ENCODE measurements at regions not wholly inside any gene's neighbourhood (a gene's known extent, or its start where the extent isn't known, plus 50 kb on each side); places are given as distances from the start of the nearest gene placed in this dataset.
"Not testable (repeated sequence)": the region's sequence is repeated elsewhere in the genome, so short reads cannot be mapped to it uniquely, and the experiment has no call there.

DNA sequence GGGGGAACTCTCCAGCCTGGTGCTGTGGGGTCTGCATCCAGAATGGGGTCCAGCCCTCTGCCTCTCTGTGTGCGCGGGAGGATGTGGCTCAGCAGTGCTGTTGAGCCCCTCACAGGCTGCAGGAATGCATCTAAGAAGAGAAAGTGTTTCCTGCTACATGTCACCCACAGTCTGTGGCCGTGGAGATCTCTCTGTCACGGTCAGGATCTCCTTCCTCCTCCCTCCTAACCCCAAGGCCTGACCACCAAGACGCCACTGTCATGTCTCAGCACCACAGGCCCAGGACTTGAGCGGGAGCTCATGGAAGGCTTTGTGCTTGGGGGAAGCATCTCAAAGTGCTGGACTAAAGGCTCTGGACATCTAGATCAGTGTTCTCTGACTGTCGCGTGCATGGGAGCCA is 90.1 kb downstream of the SREK1 start:
- no peak for DNase-seq (ENCODE audit: low spot score)

- DNase-seq (ENCODE audit: low spot score) = no peak
These were observed 94.3 kb downstream of the SREK1 start for GRCh38 chr5:66238435-66238834.

DNA sequence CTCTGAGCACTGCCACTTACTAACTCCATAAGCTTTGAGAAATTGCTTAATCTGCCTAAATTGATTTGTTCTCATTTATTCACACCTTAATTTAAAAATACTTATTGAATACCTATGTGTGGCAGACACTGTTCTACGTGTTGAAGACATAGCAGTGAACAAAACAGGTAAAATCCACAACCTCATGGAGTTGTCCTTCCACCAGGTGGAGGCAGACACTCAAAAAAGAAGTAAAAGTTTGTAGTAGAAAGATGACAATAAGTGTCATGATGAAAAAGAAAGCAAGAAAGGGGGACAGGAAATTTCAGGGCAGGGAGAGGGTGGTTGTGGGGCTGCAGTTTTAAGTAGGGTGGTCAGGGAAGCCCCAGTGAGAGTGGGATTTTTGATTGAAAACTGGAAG is 94.9 kb downstream of the SREK1 start:
- DNase-seq (ENCODE audit: low spot score) = no peak

DNA sequence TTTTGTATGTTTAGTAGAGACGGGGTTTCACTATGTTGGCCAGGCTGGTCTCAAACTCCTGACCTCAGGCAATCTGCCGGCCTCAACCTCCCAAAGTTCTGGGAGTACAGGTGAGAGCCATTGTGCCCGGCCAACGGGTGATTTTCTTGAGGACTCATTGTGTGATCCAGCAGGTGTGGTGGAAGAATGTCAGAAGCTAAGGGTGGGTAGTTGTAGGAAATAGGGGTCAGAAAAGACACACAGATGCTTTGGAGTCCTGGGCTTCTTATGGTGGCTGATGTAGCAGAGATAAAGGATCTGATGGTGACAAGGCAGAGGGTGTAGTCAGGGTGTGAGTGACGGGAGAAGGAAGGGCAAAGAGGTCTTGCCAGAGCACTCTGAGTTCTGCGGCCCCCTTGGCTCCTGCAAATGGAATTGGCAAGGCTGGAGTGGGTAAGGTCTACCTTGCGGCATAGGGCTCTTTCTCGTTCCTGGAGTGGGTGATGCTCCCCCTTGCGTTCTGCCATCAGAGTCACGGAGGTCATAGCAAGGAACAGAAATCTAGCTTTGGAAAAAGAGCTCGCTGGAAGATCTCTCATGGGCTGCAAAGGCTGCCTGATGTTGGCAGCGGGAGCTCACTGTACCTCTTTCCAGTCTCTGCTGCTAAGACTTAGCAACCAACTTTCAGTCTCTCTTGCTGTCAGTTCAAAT is 97.2 kb downstream of the SREK1 start:
- no peak for DNase-seq (ENCODE audit: low spot score)

- no peak for DNase-seq (ENCODE audit: low spot score)
These were observed 98.1 kb downstream of the SREK1 start for GRCh38 chr5:66242050-66242715.

- no peak for DNase-seq (ENCODE audit: low spot score)
These were observed 102.5 kb downstream of the SREK1 start for GRCh38 chr5:66246608-66247007.

- no peak for DNase-seq (ENCODE audit: low spot score)
These were observed 103.3 kb downstream of the SREK1 start for GRCh38 chr5:66247176-66247960.

GRCh38 chr5:66248874-66249273 is 104.8 kb downstream of the SREK1 start:
- DNase-seq (ENCODE audit: low spot score) = no peak

GRCh38 chr5:66249920-66250319 is 105.8 kb downstream of the SREK1 start:
- no peak for DNase-seq (ENCODE audit: low spot score)

DNA sequence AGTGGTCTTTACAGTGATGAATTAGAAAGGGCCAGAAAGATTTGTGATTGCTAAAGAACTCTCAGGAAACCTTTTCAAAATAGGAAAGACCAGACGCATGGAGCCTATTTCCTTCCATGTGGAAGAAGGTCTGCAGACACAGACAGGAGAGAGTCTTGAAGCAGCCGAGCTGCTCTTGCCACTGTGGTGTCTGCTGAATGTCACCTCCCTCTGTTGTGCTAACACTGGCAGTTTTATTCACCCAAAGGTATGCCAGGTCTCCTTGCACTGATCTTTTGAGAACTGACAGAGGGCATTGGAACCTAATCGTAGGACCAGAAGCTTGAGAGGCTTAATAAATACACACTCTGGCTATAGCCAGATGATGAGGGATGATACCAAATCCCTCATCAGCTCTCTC is 108.7 kb downstream of the SREK1 start:
- no peak for DNase-seq (ENCODE audit: low spot score)

GRCh38 chr5:66255714-66256113 is 111.6 kb downstream of the SREK1 start:
- no peak for DNase-seq (ENCODE audit: low spot score)

DNA sequence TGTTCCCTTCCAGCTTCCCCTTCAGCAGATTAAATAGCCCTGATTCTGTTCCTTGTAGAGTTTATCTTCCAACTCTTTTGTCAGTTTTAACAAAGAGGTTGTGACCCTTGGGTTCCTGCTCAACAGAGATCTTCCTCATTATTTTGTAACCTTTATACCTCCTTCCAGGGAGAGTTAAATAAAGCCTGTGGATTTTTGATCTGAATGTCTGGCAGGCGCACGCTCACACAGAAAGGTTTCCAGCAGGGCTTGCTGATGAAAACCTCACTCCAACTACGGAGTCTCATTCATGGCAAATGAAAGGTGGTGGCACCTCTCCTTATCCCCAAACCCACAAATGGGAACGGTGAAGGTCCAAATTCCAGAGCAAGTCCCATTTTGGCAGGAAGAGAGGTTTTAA is 129.0 kb downstream of the SREK1 start:
- no peak for DNase-seq (ENCODE audit: low spot score)

DNA sequence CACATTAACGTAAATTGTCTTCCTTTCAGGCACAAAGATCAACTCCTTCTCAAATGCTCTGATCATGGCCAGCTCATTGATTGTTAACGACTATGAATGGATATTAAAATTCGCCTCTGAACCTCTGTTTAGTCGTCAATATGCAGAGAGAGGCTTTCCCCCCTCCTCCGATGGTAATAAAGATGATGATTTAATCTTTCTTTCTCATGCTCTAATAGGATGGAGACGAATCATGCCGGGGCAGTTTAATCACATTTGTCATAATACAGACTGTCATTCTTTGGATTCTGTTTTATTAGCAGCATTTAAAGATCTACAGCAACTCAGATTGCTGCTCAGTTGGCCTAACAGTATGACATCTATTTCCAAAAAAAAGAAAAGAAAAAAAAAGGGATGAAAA is 132.9 kb downstream of the SREK1 start:
- no peak for DNase-seq (ENCODE audit: low spot score)

DNA sequence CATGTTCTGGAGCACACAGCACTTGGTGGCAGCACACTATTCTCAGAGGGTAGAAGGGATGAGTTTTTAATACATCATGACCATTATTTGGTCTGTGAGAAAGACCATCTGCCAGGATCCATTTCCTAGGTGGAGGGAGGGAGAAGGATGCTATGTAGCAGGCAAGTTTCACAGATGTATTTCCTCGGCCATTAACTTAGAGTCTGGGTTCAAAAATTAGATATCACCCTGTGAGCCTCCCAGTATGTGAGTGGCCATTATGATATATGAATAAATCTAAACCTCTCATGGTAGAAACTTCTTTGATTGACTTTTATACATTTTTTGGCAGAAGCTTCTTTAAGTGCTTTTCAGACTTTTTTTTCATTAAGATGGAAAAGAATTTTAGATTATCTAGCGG is 133.9 kb downstream of the SREK1 start:
- DNase-seq (ENCODE audit: low spot score) = no peak

DNA sequence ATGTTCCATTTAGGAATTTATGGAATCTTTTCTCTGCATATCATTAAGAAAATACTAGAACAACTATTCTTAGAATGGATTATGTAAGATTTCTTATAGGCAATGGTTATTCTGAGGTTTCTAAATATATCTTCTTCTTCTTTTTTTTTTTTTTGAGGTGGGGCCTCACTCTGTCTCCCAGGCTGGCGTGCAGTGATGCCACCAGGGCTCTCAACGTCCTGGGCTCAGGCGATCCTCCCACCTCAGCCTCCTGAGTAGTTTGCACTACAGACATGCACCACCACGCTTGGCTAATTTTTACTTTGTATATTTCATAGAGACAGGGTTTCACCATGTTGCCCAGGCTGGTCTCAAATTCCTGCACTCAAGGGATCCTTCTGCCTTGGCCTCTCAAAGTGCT is 137.2 kb downstream of the SREK1 start:
- DNase-seq (ENCODE audit: low spot score) = no peak

DNA sequence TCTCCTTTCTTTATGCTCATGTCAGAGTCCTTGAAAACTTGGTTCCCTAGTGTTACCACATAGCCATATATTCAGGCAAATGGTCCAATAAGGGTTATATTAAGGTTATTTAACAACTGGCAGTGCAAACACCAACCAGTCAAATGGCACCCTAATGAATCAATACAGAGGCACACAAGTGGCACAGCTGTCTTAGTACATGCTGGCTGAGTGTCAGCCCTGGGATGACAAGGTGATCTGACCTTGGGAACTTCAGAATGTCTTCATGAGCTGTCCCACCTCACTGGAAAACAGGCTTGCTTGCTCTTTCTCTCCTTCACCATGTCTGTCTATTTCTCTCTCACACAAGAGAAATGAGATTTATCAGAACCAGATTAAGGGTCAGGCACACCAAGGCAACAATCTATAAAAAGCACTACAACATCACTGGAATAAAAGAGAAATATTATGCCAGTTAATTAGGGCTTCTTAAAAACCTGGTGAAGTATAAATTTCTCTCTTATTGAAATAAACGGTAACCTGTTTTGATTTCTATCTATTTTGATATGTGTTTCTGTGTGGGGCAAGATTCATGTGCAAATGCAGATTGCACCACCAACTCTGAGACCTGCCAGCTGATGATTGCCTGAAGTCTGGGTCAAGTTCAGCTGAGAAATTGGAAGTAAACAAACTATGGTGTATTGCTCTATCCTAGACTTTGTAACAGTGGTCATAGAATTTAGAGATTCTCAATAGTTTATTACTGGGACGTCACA is 140.7 kb downstream of the SREK1 start:
- DNase-seq (ENCODE audit: low spot score) = no peak

- no peak for DNase-seq (ENCODE audit: low spot score)
These were observed 141.3 kb downstream of the SREK1 start for GRCh38 chr5:66285343-66285922.

DNA sequence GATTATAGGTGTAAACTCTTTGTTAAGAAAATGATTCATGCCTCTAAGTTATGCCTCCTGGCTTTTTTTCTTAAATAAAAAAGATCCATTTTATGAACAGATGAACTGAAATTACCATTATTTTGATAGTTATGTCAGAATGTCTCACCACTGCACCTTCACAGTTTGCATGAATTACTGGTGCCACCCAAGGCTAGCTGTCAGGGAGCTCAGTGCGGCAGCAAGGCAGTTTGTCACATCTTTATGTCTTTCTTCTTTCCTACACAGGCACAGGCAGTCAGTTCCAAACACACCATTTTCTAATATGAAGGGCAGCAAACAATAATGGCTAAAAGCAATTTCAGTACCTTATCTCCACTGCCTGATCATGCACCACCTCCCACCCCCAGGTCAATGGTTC is 147.7 kb downstream of the SREK1 start:
- DNase-seq (ENCODE audit: low spot score) = no peak

GRCh38 chr5:66293851-66294250 is 149.8 kb downstream of the SREK1 start:
- not testable (repeated sequence) for DNase-seq (ENCODE audit: low spot score)

DNA sequence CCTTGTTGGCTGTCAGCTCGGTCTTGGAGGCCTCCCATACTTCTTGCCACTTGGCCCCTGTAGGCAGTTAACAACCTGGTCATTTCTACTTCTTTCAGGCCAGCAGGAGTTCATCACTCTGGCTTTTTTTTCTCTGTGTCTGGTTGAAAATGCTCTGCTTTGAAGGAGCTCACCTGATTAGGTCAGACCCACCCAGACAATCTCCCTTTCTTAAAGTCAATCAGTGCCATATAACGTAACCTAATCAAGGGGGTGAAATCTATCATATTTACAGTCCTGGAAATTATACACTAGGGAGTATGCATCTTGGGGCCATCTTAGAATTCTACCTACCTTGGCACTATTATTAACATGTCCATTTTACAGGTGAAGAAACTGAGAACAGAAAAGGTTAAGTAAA is 155.4 kb downstream of the SREK1 start:
- no peak for DNase-seq (ENCODE audit: low spot score)

DNA sequence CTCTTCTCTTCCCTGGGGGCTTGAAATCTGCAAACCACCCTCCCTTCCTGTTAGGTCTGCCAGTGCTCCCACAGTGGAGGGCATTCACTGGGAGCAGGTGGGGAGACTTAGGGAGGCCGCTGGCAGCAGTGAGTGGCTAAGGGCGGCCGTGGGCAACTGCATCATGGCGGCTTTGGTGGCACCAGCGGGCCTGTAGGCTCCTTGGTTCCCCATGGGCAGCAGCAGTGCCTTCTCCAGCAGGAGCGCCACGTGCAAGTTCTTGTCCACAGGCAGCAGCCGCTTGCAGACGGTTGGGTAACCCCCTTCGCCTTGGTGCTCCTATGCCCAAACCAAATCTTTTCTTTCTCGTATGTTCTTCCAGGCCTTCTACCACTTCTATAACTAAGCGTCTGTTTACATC is 158.2 kb downstream of the SREK1 start:
- no peak for DNase-seq (ENCODE audit: low spot score)

Data from CD4-positive, alpha-beta T cell treated with Interleukin-15 for 4 hours (primary cell).